RPMI7951 (cell line): ENCODE measurements at regions not wholly inside any gene's neighbourhood (a gene's known extent, or its start where the extent isn't known, plus 50 kb on each side); places are given as distances from the start of the nearest gene placed in this dataset.
"Not testable (repeated sequence)": the region's sequence is repeated elsewhere in the genome, so short reads cannot be mapped to it uniquely, and the experiment has no call there.

ENCODE experiments used
- DNase-seq: peaks from one replicate; pipeline ENCODE4 v3.0.0-alpha.2; 2012; ENCODE audit warnings: low read depth

DNA sequence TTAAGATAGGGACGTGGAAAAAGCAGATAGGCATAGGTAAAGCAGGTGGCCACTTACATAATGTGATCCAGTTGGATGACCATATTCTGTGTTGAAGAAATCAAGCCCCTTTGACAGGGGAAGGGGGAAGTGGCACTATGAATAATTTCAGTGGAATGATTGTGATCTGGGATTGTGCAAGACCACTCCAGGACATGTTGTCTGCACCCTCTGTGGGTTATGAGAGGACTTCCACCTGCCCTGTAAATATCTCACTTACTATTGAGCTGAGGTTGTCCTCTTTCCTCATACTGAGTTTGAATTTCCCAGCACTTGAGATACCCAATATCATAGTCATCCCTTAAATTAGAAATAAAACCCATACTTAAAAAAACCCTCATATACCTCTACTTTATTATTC is 220.7 kb downstream of the IRS1 start:
- peak; percentile 81 for DNase-seq

- peak; percentile 85 for DNase-seq
These were observed 221.2 kb downstream of the IRS1 start for GRCh38 chr2:226578373-226578772.

GRCh38 chr2:226575928-226576327 is 223.7 kb downstream of the IRS1 start:
- peak; percentile 20 for DNase-seq

DNA sequence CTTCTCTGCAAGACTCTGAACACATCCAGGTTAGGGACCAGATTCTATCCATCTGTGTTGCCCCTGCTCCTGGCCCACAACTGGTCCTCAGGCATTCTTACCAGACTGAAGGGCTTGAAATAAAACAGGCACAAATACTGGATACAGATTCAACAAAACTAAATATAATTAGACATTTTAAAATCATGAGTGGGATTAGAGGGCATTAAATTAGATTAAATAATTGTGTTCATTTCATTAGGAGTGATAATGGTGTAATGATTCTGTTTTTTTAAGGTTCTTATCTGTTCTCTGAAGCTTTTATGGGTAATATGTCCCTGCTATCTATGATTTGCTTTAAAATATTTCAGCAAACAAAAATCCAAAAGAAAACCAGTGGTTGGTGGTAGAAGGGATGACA is 226.5 kb downstream of the IRS1 start:
- no peak for DNase-seq

DNA sequence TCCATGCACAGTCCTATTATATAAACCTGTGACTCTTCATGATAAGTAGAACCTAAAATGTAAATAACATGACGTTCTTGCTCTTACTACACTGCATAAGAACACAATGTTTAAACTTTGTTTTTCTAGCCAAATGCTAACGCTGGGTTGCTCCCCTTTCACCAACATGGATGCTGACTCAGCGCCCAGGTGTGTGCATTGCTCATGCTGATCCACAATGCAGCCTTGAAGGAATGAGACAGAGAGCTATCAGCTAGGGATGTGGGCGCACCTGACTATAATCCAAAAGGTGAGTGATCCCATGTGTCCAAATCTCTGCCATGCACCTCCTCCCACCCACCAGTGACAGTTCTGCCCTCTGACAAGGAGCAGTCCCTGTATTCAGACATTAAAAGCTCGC is 235.0 kb downstream of the IRS1 start:
- DNase-seq = no peak

- DNase-seq = no peak
These were observed 237.7 kb downstream of the IRS1 start for GRCh38 chr2:226561962-226562361.

DNA sequence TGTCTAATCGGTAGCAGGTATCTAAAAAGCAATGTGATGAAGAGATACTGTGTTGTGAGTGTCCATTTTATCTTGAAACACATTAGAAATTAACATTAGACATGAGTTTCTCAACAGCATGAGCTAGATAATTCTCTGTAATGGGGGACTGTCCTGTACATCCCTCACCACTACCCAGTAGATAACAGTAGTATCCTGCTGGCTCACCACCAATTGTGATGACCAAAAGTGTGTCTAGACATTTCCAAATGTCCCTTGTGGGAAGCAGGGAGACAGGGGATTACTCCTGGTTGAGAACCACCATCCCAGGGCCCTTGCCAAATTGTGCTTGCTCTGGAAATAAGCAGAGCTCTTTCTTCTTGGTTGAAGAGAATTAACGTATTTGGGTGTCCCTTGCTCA is 239.3 kb downstream of the IRS1 start:
- DNase-seq = no peak

GRCh38 chr2:226559536-226559935 is 240.1 kb downstream of the IRS1 start:
- DNase-seq = no peak

- DNase-seq = no peak
These were observed 241.2 kb downstream of the IRS1 start for GRCh38 chr2:226558418-226558817.

GRCh38 chr2:226556050-226556449 is 243.6 kb downstream of the IRS1 start:
- peak; percentile 30 for DNase-seq

- peak; percentile 9 for DNase-seq
These were observed 244.9 kb downstream of the IRS1 start for GRCh38 chr2:226554701-226555100.

GRCh38 chr2:226553333-226553732 is 246.3 kb downstream of the IRS1 start:
- DNase-seq = no peak

GRCh38 chr2:226552571-226553285 is 246.9 kb downstream of the IRS1 start:
- no peak for DNase-seq

DNA sequence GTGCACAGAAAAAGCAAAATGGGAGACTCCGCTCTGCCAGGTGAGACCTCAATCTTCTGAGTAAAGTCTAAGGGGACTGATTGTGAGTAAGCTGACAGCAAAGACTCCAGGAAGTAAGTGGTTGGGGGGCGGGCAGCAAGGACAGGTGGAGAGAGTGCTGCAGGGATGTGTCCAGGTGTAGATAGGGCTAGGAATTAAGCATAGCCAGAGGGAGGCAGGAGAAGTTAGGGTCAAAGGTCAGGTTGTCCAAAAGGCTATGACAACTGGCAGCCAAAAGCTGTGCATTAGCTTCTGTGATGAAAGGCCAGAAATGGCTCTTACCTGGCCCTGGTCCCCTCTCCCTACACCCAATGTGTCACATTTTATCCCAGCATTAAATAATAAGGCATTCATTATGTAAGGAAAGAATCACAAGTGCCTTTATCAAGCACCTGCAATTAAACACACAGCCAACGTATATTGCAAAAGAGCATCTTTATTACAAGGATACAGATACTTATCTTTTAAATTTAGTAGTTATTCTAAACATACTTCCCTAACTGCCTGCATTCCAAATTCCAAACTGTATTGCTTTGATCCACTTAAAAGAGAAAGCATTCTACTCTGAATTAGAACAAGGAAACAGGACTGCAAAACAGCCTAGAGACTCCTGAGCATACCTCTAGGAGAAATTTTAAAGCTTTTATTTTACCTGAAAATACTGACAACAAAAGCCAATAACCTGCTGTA is 247.9 kb downstream of the IRS1 start:
- no peak for DNase-seq

GRCh38 chr2:226550801-226551200 is 248.8 kb downstream of the IRS1 start:
- no peak for DNase-seq

GRCh38 chr2:226548732-226549131 is 250.9 kb downstream of the IRS1 start:
- DNase-seq = peak; percentile 39

GRCh38 chr2:226544596-226545210 is 254.9 kb downstream of the IRS1 start:
- DNase-seq = no peak

GRCh38 chr2:226540204-226540994 is 259.2 kb downstream of the IRS1 start:
- DNase-seq = no peak

DNA sequence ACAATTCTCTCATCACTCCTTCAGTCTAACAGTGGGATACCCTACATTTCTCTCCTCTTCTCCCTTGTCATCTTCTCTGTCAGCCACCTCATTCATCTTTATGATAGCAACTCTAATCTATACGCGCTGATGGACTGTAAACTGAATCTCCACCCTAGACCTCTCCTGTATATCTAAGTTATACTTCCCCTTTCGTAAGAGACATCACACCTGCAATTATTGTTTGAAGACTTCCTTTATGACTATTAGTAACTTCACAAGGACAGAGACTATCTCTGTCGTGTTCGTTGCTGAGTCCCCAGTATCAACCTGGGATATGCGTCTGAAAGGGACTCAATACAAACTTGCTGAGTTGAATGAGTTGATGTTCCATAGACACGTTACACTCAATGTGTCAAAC is 263.2 kb downstream of the IRS1 start:
- no peak for DNase-seq

- DNase-seq = not testable (repeated sequence)
These were observed 266.6 kb downstream of the IRS1 start for GRCh38 chr2:226532976-226533375.

DNA sequence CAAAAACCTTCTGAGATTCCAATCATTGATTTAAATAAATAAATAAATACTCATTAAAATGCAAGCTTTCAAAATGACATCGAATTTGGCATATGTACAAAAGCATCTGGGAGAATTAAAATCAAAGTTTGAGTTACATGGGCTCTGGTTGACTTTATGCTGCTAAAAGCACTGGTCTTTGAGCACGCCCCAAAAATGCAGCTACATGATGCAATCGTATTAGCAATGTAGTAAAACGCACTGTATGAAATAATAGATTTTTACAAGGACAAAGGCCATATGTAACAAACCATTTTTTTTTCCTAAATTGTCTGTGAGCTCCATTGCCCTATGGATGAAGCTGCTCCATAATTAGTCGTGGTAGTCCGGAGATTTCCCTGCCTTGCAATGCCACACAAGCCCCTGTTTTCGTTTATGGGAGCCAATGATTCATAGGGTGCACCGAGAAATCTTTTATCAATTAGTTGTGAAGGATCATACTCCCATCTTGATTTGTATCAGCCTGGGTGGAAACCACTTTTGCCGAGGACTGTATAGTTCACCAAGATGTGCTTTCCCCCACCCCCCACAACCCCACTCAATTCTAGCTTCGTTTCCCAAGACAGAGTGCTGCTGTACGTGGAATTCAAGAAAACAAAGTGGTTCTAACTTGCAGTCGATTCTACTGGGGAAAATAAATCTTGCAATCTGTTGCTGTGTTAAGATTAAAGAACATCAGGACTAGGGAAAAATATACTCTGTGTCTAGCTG is 268.4 kb downstream of the IRS1 start:
- DNase-seq = no peak
